OCI-LY3 (cell line): ENCODE measurements at regions not wholly inside any gene's neighbourhood (a gene's known extent, or its start where the extent isn't known, plus 50 kb on each side); places are given as distances from the start of the nearest gene placed in this dataset.

ENCODE experiments used
- H2AFZ ChIP-seq: fragments of 200-600, 300-600 bp; shearing (Covaris generic); 2 replicates; pipeline ENCODE4 v1.6.0; 2014; ENCODE audit warnings: antibody characterized with exemption, low read depth, low read length
- H3K27ac ChIP-seq: fragments of 200-600, 300-600 bp; sonication (generic); 2 replicates; pipeline ENCODE4 v1.5.1; 2014; ENCODE audit warnings: mild to moderate bottlenecking, low read length, moderate library complexity, mixed read lengths
- H3K27me3 ChIP-seq: fragments of 200-600, 300-600 bp; sonication (generic); 2 replicates; pipeline ENCODE4 v1.6.1; 2014; ENCODE audit warnings: low read depth, low read length, mixed read lengths
- H3K36me3 ChIP-seq: fragments of 200-600, 300-600 bp; sonication (generic); replicated peaks from 2 replicates; pipeline ENCODE3; 2014; ENCODE audit warnings: low read depth, low read length, mixed read lengths
- H3K4me1 ChIP-seq: fragments of 300-600, 200-600 bp; sonication (generic); 2 replicates; pipeline ENCODE4 v1.6.1; 2014; ENCODE audit warnings: low read length, mixed read lengths
- H3K4me2 ChIP-seq: fragments of 200-600, 300-600 bp; sonication (generic); 2 replicates; pipeline ENCODE4 v1.6.1; 2014; ENCODE audit warnings: low read length, mixed read lengths
- H3K4me3 ChIP-seq: fragments of 300-600, 200-600 bp; sonication (generic); 2 replicates; pipeline ENCODE4 v1.5.1; 2014; ENCODE audit warnings: antibody characterized with exemption, mild to moderate bottlenecking, low read length, moderate library complexity
- H3K79me2 ChIP-seq: fragments of 300-600, 200-600 bp; shearing (Covaris generic); 2 replicates; pipeline ENCODE4 v1.6.1; 2014; ENCODE audit warnings: mild to moderate bottlenecking, low read length, mixed read lengths
- H3K9ac ChIP-seq: fragments of 300-600, 200-600 bp; shearing (Covaris generic); 2 replicates; pipeline ENCODE4 v1.6.0; 2014; ENCODE audit warnings: mild to moderate bottlenecking, low read length, moderate library complexity
- H3K9me3 ChIP-seq: fragments of 200-600, 300-600 bp; shearing (Covaris generic); 2 replicates; pipeline ENCODE4 v1.6.1; 2014; ENCODE audit warnings: low read length, mixed read lengths; ENCODE audit not compliant: insufficient read depth
- H4K20me1 ChIP-seq: fragments of 200-600, 300-600 bp; sonication (generic); 2 replicates; pipeline ENCODE4 v1.6.1; 2016; ENCODE audit warnings: low read length, mixed read lengths; ENCODE audit not compliant: insufficient read depth
- EZH2phosphoT487 ChIP-seq: fragments of 200-600 bp; shearing (Covaris generic); IDR thresholded peaks from 2 replicates; pipeline ENCODE4 v1.6.1; 2018; ENCODE audit warnings: antibody characterized with exemption, mixed run types, low read depth
- TF ChIP-seq, protein P1 (sequence below): fragments of 200-600, 300-600 bp; sonication (generic); IDR thresholded peaks from 2 replicates; pipeline ENCODE4 v1.5.1; 2014; ENCODE audit warnings: antibody characterized with exemption, low read length, low read depth

- TF ChIP-seq EZH2phosphoT487 = no peak
- TF ChIP-seq, protein P1, sequence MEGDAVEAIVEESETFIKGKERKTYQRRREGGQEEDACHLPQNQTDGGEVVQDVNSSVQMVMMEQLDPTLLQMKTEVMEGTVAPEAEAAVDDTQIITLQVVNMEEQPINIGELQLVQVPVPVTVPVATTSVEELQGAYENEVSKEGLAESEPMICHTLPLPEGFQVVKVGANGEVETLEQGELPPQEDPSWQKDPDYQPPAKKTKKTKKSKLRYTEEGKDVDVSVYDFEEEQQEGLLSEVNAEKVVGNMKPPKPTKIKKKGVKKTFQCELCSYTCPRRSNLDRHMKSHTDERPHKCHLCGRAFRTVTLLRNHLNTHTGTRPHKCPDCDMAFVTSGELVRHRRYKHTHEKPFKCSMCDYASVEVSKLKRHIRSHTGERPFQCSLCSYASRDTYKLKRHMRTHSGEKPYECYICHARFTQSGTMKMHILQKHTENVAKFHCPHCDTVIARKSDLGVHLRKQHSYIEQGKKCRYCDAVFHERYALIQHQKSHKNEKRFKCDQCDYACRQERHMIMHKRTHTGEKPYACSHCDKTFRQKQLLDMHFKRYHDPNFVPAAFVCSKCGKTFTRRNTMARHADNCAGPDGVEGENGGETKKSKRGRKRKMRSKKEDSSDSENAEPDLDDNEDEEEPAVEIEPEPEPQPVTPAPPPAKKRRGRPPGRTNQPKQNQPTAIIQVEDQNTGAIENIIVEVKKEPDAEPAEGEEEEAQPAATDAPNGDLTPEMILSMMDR = no peak
- no peak overlapping the region for H3K4me3 ChIP-seq
- H3K9ac ChIP-seq = no peak overlapping the region
- H3K36me3 ChIP-seq = no peaks in the 10 kb centered on the region
- no peak overlapping the region for H3K27ac ChIP-seq
- H3K79me2 ChIP-seq = no peaks in the 10 kb centered on the region
- no peaks in the 10 kb centered on the region for H3K9me3 ChIP-seq
- no peak overlapping the region for H2AFZ ChIP-seq
- no peak overlapping the region for H3K4me2 ChIP-seq
- no peaks in the 10 kb centered on the region for H4K20me1 ChIP-seq
- no peaks in the 10 kb centered on the region for H3K4me1 ChIP-seq
- no peaks in the 10 kb centered on the region for H3K27me3 ChIP-seq
Observed at GRCh38 chr18:76712511-76713140, 109.7 kb upstream of the ZNF236 start.

DNA sequence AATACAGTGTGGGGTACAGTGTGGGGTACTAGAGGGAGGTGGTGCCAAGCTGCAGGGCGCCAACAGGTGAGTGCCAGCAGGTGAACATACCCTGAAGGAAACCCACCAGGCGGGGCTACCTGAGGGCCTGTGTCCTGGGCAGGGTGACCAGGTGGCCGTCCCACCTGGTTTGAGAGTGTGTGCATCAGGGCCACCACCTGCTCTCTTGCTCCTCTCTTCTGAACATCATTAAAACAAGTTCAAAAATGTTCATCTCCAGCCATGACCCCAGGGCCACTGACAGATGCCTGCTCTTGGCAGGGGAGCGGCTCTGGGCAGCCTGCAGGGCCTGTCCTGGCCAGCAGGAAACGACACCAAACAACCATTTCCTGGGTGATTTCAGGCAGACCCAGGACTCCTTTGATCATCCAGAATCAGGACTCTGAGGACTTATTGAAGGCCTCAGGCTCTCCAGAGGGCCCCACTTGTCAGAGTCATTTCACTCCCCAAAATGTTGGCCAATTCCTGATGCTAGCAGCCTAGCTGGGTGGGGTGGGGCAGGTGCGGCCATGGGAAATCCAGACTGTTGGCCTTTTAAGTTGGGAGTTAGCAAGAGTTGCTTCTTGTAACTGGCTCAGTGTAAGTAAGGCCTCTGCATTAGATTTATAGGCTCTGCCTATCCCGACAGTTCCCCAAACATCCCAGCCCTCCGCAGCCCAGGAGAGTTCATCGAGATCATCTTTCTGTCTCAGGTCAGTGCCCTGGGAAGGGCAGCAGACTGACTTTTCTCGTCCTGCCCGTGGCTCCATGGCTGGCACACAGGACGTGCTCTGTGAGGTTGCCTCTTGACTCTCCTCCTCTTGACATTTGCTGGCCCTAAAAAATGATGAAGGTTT lies 111.5 kb upstream of the ZNF236 start:
- Histone ChIP-seq H4K20me1 (no peaks in the 10 kb centered on the region), H3K9me3 (no peaks in the 10 kb centered on the region), H3K79me2 (no peaks in the 10 kb centered on the region), H3K27me3 (0 out of 2 replicates have a peak, but pooled peaks cover 2% of the 10 kb centered on the region), H3K4me1 (no peaks in the 10 kb centered on the region), H3K27ac (no peak overlapping the region), H3K9ac (no peak overlapping the region), H3K4me3 (no peak overlapping the region), H3K36me3 (no peaks in the 10 kb centered on the region), H3K4me2 (no peak overlapping the region), H2AFZ (no peak overlapping the region)
- no peak for TF ChIP-seq EZH2phosphoT487
- TF ChIP-seq, protein P1 = no peak

DNA sequence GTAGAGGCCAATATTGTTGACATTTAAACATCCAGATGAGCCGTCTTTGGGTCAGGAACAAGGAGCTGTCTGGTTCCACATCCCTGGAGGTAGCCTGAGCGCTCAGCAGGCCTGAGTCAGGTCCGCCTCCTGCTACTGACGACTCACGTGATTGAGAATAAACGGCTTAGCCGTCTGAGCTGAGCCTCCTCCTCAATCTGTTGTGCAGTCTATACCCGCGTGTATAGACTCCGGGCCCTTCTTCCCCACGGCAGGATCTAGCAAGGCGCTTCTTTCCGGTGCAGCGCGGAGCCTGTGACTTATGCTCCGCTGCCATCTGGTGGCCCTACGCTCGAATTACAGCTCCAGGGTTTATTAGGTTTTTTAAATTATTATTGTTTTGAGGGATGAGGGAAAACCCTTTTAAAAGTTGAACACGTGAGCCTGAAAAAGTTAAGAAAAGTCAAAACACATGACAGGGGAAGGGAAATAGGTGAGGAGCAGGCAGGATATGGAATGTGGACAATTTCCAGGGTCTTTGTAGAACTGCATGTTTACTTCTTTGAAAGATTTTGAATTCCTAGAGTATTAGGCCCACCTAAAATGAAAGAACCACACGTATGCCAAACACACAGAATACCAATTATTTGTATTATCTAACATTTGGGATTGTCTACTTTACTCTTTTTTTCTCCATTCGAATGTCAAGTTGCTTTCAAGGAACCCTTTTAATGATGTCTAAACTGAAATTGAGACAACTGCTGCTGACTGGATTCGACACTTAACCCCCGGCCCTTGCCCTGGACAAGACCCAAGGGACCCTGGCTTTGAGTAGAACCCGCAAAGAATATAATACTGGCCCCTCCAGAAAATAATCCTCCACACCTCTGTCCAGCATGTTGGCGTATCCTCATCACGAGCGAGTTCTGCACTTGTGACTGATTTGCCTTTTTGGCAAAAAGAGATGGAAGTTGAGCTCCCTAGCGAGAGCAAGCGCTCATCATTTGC lies 112.4 kb upstream of the ZNF236 start:
- no peaks in the 10 kb centered on the region for H3K79me2 ChIP-seq
- H3K27ac ChIP-seq = no peak overlapping the region
- H3K9ac ChIP-seq = no peak overlapping the region
- H3K27me3 ChIP-seq = 0 out of 2 replicates have a peak, but pooled peaks cover 2% of the 10 kb centered on the region
- H4K20me1 ChIP-seq = no peaks in the 10 kb centered on the region
- no peaks in the 10 kb centered on the region for H3K9me3 ChIP-seq
- peak overlapping the region; percentile 78 for H2AFZ ChIP-seq
- H3K4me2 ChIP-seq = peak overlapping the region; percentile 55
- no peaks in the 10 kb centered on the region for H3K36me3 ChIP-seq
- peak overlapping the region; percentile 40 for H3K4me3 ChIP-seq
- TF ChIP-seq, protein P1 = peak; percentile 100
- no peak for TF ChIP-seq EZH2phosphoT487
- H3K4me1 ChIP-seq = no peaks in the 10 kb centered on the region
